Effector CD4-positive, alpha-beta T cell (primary cell): ENCODE measurements at regions not wholly inside any gene's neighbourhood (a gene's known extent, or its start where the extent isn't known, plus 50 kb on each side); places are given as distances from the start of the nearest gene placed in this dataset.
"Not testable (repeated sequence)": the region's sequence is repeated elsewhere in the genome, so short reads cannot be mapped to it uniquely, and the experiment has no call there.

ENCODE experiments used
- DNase-seq: peaks from one replicate; pipeline ENCODE4 v3.0.0-alpha.2; 2020

- no peak for DNase-seq
Measured at GRCh38 chr1:148354913-148355308, 128.2 kb downstream of the PPIAL4G start.

DNA sequence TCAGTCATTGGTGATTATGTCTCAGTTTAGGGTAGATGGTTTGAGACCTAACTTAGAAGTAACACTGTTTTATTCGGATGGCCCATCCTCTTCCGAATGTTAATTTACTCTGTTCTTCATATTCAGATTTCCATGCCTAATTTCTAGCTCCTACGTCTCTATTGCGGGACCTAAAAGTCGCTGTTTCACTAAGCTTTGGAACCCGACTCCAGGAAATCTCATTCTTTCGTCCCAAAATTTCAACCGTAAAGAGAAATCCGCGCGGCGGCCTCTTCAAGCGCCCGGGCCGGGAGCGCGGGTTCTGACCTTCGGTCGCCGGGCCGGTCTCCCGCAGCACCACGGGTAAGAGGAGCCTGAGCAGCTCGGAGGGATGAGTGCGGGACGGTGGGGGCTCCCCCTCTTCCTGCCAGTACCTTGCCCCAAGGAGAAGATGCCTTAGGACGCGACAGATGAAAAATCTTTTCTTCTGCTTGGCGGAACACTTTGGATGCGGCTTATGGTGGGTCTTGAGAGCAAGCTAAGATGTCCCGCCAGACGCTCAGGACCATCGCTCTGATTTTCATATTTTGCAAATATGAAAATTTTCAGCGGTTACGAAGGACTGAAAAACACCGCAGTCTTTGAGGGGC lies 128.7 kb downstream of the PPIAL4G start:
- no peak for DNase-seq

DNA sequence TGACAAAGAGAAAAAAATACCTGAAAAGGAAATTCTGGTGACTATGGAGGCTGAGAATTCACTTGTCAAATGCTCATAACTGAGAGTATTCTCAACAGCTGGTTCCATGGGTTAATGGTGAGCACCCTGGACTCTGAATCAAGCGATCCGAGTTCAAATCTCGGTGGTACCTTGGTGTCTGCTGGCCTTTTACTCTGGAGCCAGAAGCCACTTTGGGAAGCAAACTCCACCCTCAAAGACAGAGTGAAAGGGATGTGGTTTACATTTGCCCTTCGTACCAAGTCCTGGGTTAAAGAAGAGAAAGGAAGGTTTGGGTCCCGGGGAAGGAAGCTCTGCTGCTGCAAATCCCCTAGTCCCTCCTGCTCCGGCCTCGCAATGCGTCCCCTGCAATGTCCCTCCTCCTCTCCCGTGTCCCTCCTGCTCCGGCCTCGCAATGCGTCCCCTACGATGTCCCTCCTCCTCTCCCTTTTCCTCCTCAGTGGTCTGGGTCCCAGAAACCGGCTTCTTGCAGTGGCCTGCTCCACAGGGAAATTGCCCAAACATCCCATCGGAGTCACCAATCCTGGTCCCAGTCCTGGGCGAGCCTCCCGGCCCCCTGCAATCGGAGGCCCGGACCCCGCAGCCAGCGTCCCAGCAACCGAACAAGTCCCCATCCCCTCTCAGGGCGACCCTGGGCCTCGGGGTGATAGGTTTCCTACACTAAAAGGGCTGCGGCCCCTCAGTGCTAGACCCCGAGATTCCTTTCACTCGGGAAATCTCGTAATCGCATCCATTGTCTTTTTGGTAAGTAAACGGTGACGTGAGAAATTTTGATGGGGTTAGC lies 129.4 kb downstream of the PPIAL4G start:
- no peak for DNase-seq

GRCh38 chr1:148352470-148353053 lies 130.5 kb downstream of the PPIAL4G start:
- DNase-seq: no peak

GRCh38 chr1:148347781-148348180 lies 135.3 kb downstream of the PPIAL4G start:
- DNase-seq: no peak

GRCh38 chr1:148345659-148346151 lies 137.4 kb downstream of the PPIAL4G start:
- DNase-seq: not testable (repeated sequence)

- DNase-seq: not testable (repeated sequence)
Measured at GRCh38 chr1:148344651-148345050, 138.5 kb downstream of the PPIAL4G start.

- DNase-seq: not testable (repeated sequence)
Measured at GRCh38 chr1:148341729-148342128, 141.4 kb downstream of the PPIAL4G start.

DNA sequence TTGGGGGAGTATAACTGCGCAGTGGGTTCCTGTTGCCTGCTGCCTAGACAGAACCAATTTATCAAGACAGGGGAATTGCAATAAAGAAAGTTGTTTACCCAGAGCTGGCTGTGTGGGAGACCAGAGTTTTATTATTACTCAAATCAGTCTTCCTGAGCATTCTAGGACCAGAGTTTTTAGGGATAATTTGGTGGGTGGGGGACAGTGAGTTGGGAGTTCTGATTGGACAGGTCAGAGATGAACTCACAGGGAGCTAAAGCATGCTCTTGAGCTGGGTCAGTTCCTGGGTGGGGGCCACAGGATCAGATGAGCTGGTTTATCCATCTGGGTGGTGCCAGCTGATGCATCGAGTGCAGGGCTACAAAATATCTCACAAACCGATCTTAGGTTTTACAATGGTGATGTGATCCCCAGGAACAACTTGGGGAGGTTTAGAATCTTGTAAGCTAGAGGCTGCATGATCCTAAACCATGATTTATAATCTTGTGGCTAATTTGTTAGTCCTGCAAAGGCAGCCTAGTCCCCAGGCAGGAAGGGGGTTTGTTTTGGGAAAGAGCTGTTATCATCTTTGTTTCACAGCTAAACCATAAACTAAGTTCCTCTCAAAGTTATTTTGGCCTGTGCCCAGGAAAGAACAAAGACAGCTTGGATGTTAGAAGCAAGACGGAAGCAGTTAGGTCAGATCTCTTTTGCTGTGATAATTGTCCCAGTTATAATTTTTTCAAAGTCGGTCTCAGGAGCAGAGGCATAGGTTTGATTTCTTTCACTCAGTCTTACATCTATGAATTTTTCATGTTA lies 146.8 kb downstream of the PPIAL4G start:
- not testable (repeated sequence) for DNase-seq

DNA sequence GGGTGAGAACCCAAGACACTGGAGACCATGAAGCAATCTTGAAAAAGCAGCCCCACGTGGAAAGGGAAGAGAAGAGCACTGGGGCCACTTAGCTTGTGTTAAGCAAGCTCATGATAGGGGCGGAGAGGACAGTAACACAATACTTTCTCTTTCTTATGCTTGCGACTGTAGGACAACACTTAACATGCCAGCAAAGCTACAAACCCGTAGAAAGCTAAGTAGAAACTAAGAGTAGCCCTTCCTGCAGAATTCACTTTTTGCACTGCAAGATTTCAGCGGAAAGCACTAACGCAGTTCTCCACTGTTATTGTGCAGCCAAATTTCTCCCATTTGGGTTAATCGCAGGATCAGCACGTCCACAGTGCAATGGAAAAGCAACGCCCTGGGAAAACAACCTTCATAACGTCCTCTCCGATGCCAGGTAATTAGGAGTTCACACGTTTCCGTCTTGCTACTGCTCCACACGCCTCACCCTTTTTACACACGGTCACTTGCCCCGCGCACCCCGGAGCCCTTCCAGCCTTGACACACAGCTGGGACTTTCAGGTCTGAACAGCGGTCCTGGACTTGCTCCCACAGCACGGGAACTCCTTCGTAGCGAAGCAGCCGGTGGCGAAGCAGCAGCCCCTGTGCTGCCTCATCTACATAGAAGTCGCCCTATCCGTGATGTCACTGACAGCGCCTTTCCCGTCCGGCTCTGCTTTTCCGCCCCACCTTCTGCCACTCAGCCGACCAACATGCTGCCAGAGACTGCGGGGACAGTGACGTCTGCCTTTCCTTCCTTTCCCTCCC lies 148.6 kb downstream of the PPIAL4G start:
- DNase-seq: peak; percentile 62

GRCh38 chr1:148333875-148334338 lies 149.2 kb downstream of the PPIAL4G start:
- no peak for DNase-seq

- no peak for DNase-seq
Measured at GRCh38 chr1:148328884-148329283, 154.2 kb downstream of the PPIAL4G start.

DNA sequence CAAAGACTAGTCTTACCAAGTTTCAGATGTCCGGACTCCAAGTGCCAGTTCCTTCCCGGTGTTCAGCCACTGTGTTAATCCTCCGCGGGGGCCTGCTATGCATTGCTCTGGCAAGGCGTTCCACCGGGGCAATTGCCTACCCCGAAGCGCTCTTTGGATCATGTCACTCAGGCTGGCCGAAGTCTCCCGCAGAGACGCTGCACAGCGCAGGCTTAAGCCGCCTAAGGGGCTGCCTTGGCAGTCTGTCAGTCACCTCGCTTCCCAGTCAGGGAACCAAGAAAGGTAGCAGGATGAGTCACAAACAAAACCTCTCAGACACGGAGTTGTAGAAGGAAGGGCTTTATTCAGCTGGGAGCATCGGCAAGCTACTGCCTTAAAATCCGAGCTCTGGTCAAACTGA lies 158.1 kb downstream of the PPIAL4G start:
- not testable (repeated sequence) for DNase-seq

GRCh38 chr1:148324465-148324864 lies 158.6 kb downstream of the PPIAL4G start:
- DNase-seq: not testable (repeated sequence)

- DNase-seq: not testable (repeated sequence)
Measured at GRCh38 chr1:148320079-148320478, 163.0 kb downstream of the PPIAL4G start.

- no peak for DNase-seq
Measured at GRCh38 chr1:148318904-148319242, 164.2 kb downstream of the PPIAL4G start.

GRCh38 chr1:148318123-148318903 lies 164.8 kb downstream of the PPIAL4G start:
- peak; percentile 36 for DNase-seq

- no peak for DNase-seq
Measured at GRCh38 chr1:148317288-148317985, 165.4 kb upstream of the NBPF11 start.

GRCh38 chr1:148315071-148315811 lies 163.2 kb upstream of the NBPF11 start:
- no peak for DNase-seq

DNA sequence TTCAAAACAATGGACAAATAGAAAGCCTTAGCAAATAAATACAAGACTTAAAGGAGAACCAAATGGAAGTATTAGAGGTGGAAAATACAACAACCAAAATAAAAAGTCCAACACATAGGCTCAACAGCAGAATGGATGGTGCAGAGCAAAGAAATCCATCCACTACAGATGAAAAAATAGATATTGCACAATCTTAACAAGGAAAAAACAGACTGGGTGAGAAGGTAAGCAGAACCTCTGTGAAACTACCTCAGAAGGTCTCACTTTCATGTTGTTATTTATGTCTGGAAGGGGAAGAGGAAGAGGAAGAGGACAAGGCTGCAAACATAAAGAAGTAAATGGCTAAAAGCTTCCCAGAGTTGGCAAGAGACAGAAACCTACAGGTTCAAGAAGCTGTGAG lies 158.7 kb upstream of the NBPF11 start:
- no peak for DNase-seq
